Retinal pigment epithelial cell (primary cell): ENCODE measurements at regions not wholly inside any gene's neighbourhood (a gene's known extent, or its start where the extent isn't known, plus 50 kb on each side); places are given as distances from the start of the nearest gene placed in this dataset.

Experiments used
- DNase-seq: peaks from one replicate; pipeline ENCODE4 v3.0.0-alpha.2; 2010; ENCODE audit warnings: low read depth
- H3K4me3 ChIP-seq: 2 replicates; pipeline ENCODE4 v1.5.1; 2011; ENCODE audit warnings: mild to moderate bottlenecking, low read length, control low read depth, moderate library complexity
- CTCF ChIP-seq: conservative IDR thresholded peaks from 2 replicates; pipeline ENCODE4 v1.5.1; 2011; ENCODE audit warnings: low read depth, low read length, control low read depth, inconsistent platforms

GRCh38 chr18:25662272-25662671 is 310.3 kb upstream of the ZNF521 start:
- H3K4me3 ChIP-seq: no peak overlapping the region
- no peak for DNase-seq
- TF ChIP-seq CTCF: no peak

GRCh38 chr18:25661831-25662230 is 309.9 kb upstream of the ZNF521 start:
- no peak overlapping the region for H3K4me3 ChIP-seq
- no peak for DNase-seq
- no peak for TF ChIP-seq CTCF

GRCh38 chr18:25659541-25659940 is 307.6 kb upstream of the ZNF521 start:
- DNase-seq: no peak
- H3K4me3 ChIP-seq: no peak overlapping the region
- no peak for TF ChIP-seq CTCF

- DNase-seq: no peak
- TF ChIP-seq CTCF: no peak
- no peak overlapping the region for H3K4me3 ChIP-seq
Observed at GRCh38 chr18:25658476-25658875, 306.5 kb upstream of the ZNF521 start.

- no peak for TF ChIP-seq CTCF
- no peak overlapping the region for H3K4me3 ChIP-seq
- DNase-seq: no peak
Observed at GRCh38 chr18:25651553-25651952, 299.6 kb upstream of the ZNF521 start.

GRCh38 chr18:25650201-25650941 is 298.4 kb upstream of the ZNF521 start:
- DNase-seq: peak; percentile 54
- no peak overlapping the region for H3K4me3 ChIP-seq
- TF ChIP-seq CTCF: no peak

- DNase-seq: no peak
- no peak for TF ChIP-seq CTCF
- no peak overlapping the region for H3K4me3 ChIP-seq
Observed at GRCh38 chr18:25648716-25649260, 296.8 kb upstream of the ZNF521 start.
